ENCODE measurements at regions not wholly inside any gene's neighbourhood (a gene's known extent, or its start where the extent isn't known, plus 50 kb on each side); places are given as distances from the start of the nearest gene placed in this dataset.
A peak's percentile ranks its signal among the peaks of the same experiment; 100 is the strongest.

GRCh38 chr14:37988472-37988871, 219.2 kb upstream of the SSTR1 start:
- DNase-seq (ENCODE audit: low read depth in 2 of 2), result peak in 1 of 2 donors; percentile 1

GRCh38 chr14:37991027-37991426, 216.7 kb upstream of the SSTR1 start:
- TF ChIP-seq, protein P1, sequence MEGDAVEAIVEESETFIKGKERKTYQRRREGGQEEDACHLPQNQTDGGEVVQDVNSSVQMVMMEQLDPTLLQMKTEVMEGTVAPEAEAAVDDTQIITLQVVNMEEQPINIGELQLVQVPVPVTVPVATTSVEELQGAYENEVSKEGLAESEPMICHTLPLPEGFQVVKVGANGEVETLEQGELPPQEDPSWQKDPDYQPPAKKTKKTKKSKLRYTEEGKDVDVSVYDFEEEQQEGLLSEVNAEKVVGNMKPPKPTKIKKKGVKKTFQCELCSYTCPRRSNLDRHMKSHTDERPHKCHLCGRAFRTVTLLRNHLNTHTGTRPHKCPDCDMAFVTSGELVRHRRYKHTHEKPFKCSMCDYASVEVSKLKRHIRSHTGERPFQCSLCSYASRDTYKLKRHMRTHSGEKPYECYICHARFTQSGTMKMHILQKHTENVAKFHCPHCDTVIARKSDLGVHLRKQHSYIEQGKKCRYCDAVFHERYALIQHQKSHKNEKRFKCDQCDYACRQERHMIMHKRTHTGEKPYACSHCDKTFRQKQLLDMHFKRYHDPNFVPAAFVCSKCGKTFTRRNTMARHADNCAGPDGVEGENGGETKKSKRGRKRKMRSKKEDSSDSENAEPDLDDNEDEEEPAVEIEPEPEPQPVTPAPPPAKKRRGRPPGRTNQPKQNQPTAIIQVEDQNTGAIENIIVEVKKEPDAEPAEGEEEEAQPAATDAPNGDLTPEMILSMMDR (IDR thresholded peaks at IDR 0.05; ENCODE audit: low read depth, low read length), result no peak
- no peak for DNase-seq (ENCODE audit: low read depth in 2 of 2)

More at GRCh38 chr14:37988472-37988871, 219.2 kb upstream of the SSTR1 start:
- no peak overlapping the region for H3K4me3 ChIP-seq (replicated peaks in 1 of 2; ENCODE audit: low read depth in 2 of 2, low read length in 2 of 2)
- TF ChIP-seq, protein P1 (IDR thresholded peaks at IDR 0.05; ENCODE audit: low read depth, low read length), result no peak

DNA sequence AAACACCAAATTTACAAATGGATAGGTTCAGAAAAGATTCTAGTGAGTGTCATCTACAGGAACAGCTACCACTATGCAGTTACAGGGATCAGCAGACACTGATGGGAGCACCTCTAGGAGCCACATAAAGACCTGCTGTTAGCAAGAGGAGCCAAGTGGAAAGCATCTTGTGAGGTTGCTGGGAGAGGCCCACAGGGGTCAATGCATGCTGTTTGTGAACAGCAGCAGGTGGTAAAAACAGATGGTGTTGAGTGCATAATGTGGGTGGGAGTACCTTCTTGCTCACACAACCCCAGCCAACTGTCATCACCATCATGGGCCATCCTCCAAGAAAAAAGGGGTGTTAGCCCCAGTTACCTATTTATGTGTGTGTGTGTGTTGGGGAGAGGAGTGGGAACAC, 215.2 kb upstream of the SSTR1 start:
- H3K4me3 ChIP-seq (replicated peaks in 1 of 2; ENCODE audit: low read depth in 2 of 2, low read length in 2 of 2), result no peak overlapping the region
- TF ChIP-seq, protein P1 (IDR thresholded peaks at IDR 0.05; ENCODE audit: low read depth, low read length), result no peak
- no peak for DNase-seq (ENCODE audit: low read depth in 2 of 2)

More at GRCh38 chr14:37991027-37991426, 216.7 kb upstream of the SSTR1 start:
- H3K4me3 ChIP-seq (replicated peaks in 1 of 2; ENCODE audit: low read depth in 2 of 2, low read length in 2 of 2), result no peak overlapping the region

DNA sequence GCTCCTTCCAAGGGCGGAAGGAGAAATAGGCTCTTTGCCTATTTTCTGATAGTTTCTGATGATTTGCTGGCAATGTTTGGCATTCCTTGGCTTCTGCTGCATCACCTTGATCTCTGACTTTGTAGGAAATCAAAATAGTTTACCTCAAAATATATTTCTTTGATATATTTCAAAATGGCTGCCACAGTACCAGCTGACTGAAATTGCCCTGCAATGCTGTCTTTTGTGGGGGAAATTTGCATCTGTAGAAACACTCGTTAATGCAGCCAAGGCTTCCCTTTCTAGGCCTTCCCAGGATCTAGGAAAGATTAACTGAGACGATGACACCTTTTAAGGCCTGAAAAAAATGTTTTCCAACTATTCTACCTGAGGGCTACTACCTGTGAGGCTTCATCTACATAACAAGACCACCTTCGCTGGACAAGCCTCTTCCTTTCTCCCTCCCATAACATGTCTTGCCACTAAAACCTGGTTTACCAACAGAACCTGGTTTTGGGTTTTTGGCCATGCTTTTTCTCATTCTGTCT, 212.8 kb upstream of the SSTR1 start:
- H3K4me3 ChIP-seq (replicated peaks in 1 of 2; ENCODE audit: low read depth in 2 of 2, low read length in 2 of 2), result no peak overlapping the region
- TF ChIP-seq, protein P1 (IDR thresholded peaks at IDR 0.05; ENCODE audit: low read depth, low read length), result no peak
- DNase-seq (ENCODE audit: low read depth in 2 of 2), result no peak

DNA sequence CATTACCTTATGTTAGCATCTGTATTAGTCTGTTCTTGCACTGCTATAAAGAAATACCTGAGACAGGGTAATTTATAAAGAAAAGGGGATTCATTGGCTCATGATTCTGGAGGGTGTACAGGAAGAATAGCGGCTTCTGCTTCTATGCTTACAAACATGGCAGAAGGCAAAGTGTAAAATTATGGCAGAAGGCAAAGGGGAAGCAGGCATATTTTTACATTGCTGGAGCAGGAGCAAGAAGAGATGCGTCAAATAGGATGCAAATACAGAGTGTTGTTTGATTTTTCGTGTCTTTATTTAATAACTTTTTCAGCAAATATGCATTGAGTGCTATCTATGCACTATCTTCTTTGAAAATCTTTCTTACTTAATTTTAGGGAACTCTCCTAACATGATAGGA, 210.7 kb upstream of the SSTR1 start:
- no peak overlapping the region for H3K4me3 ChIP-seq (replicated peaks in 1 of 2; ENCODE audit: low read depth in 2 of 2, low read length in 2 of 2)
- DNase-seq (ENCODE audit: low read depth in 2 of 2), result no peak
- TF ChIP-seq, protein P1 (IDR thresholded peaks at IDR 0.05; ENCODE audit: low read depth, low read length), result no peak

DNA sequence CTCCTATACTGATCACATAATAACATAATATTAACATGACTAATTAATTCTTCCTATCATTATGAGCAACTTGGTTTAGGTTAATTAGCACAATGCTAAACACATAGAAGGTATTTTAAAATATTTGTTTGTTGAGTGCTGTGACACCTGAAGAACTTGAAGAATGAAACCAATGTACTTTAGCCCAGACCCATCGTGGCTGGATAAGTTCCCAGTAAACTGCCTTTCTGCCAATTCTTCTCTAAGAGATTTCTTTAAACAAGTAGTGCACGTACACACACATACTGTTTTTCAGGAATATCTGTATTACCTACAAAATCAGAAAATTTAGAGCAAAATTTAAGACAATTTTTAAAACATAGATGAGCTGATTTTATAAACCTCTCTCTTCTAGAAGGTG, 207.4 kb upstream of the SSTR1 start:
- TF ChIP-seq, protein P1 (IDR thresholded peaks at IDR 0.05; ENCODE audit: low read depth, low read length), result no peak
- no peak for DNase-seq (ENCODE audit: low read depth in 2 of 2)
- H3K4me3 ChIP-seq (replicated peaks in 1 of 2; ENCODE audit: low read depth in 2 of 2, low read length in 2 of 2), result no peak overlapping the region

- no peak for DNase-seq (ENCODE audit: low read depth in 2 of 2)
- TF ChIP-seq, protein P1 (IDR thresholded peaks at IDR 0.05; ENCODE audit: low read depth, low read length), result no peak
These were observed 206.2 kb upstream of the SSTR1 start for GRCh38 chr14:38001501-38001900.

More at GRCh38 chr14:38001501-38001900, 206.2 kb upstream of the SSTR1 start:
- no peak overlapping the region for H3K4me3 ChIP-seq (replicated peaks in 1 of 2; ENCODE audit: low read depth in 2 of 2, low read length in 2 of 2)
